Muscle layer of duodenum (tissue), 2 donors: ENCODE measurements at regions not wholly inside any gene's neighbourhood (a gene's known extent, or its start where the extent isn't known, plus 50 kb on each side); places are given as distances from the start of the nearest gene placed in this dataset.
"Not testable (repeated sequence)": the region's sequence is repeated elsewhere in the genome, so short reads cannot be mapped to it uniquely, and the experiment has no call there.

Experiments used
- H3K27ac ChIP-seq: one replicate; pipeline ENCODE4 v1.7.0; 2013; ENCODE audit warnings: mild to moderate bottlenecking, low read length
- H3K27me3 ChIP-seq: one replicate; pipeline ENCODE4 v1.7.0; 2013; ENCODE audit warnings: low read depth, mild to moderate bottlenecking, control low read depth, low read length
- H3K36me3 ChIP-seq, 2 donors: one replicate each; pipeline ENCODE4 v1.7.0; 2013; ENCODE audit warnings: low read length in 2 of 2, control low read depth in 1 of 2, mild to moderate bottlenecking in 1 of 2; ENCODE audit not compliant: insufficient read depth in 2 of 2, control insufficient read depth in 1 of 2
- H3K4me1 ChIP-seq, 2 donors: one replicate each; pipeline ENCODE4 v1.7.0; 2013; ENCODE audit warnings: low read length in 2 of 2, mild to moderate bottlenecking in 2 of 2, control low read depth in 1 of 2, moderate library complexity in 1 of 2; ENCODE audit not compliant: insufficient read depth in 2 of 2, control insufficient read depth in 1 of 2
- H3K4me3 ChIP-seq, 2 donors: one replicate each; pipeline ENCODE4 v1.7.0; 2013; ENCODE audit warnings: low read length in 2 of 2, low read depth in 1 of 2, mild to moderate bottlenecking in 1 of 2
- H3K9me3 ChIP-seq, 2 donors: one replicate each; pipeline ENCODE4 v1.7.0; 2013; ENCODE audit warnings: low read length in 2 of 2, control low read depth in 1 of 2, mild to moderate bottlenecking in 1 of 2; ENCODE audit not compliant: control insufficient read depth in 1 of 2
- donor health status: healthy.

GRCh38 chr16:61005952-61006351 lies 1030.3 kb downstream of the CDH8 start:
- Histone ChIP-seq H3K27ac (no peak overlapping the region), H3K4me3 (no peak overlapping the region), H3K4me1 (no peaks in the 10 kb centered on the region), H3K27me3 (no peaks in the 10 kb centered on the region), H3K9me3 (no peaks in the 10 kb centered on the region), H3K36me3 (no peaks in the 10 kb centered on the region)

GRCh38 chr16:61002479-61003204 lies 1033.6 kb downstream of the CDH8 start:
- Histone ChIP-seq H3K4me1 (no peaks in the 10 kb centered on the region), H3K9me3 (no peaks in the 10 kb centered on the region), H3K36me3 (no peaks in the 10 kb centered on the region), H3K4me3 (no peak overlapping the region), H3K27ac (no peak overlapping the region), H3K27me3 (no peaks in the 10 kb centered on the region)

- no peaks in the 10 kb centered on the region for H3K27me3 ChIP-seq
- no peak overlapping the region for H3K27ac ChIP-seq
- no peak overlapping the region for H3K4me3 ChIP-seq
- no peaks in the 10 kb centered on the region for H3K36me3 ChIP-seq
- H3K4me1 ChIP-seq: no peaks in the 10 kb centered on the region
- H3K9me3 ChIP-seq: peaks cover 0 to 2% of the 10 kb centered on the region in 2 donors
Observed at GRCh38 chr16:60991886-60992285, 1044.4 kb downstream of the CDH8 start.

GRCh38 chr16:60989592-60989991 lies 1046.6 kb downstream of the CDH8 start:
- Histone ChIP-seq H3K4me3 (no peak overlapping the region), H3K36me3 (no peaks in the 10 kb centered on the region), H3K9me3 (peaks cover 0 to 2% of the 10 kb centered on the region in 2 donors)

GRCh38 chr16:60979119-60979518 lies 1057.1 kb downstream of the CDH8 start:
- no peaks in the 10 kb centered on the region for H3K27me3 ChIP-seq
- H3K9me3 ChIP-seq: no peaks in the 10 kb centered on the region

More at GRCh38 chr16:60989592-60989991, 1046.6 kb downstream of the CDH8 start:
- H3K4me1 ChIP-seq: no peaks in the 10 kb centered on the region
- no peaks in the 10 kb centered on the region for H3K27me3 ChIP-seq
- H3K27ac ChIP-seq: no peak overlapping the region

GRCh38 chr16:60949800-60950199 lies 1086.4 kb downstream of the CDH8 start:
- Histone ChIP-seq H3K27ac (no peak overlapping the region), H3K36me3 (no peaks in the 10 kb centered on the region), H3K9me3 (no peaks in the 10 kb centered on the region)

More at GRCh38 chr16:60979119-60979518, 1057.1 kb downstream of the CDH8 start:
- H3K36me3 ChIP-seq: no peaks in the 10 kb centered on the region
- no peak overlapping the region for H3K27ac ChIP-seq
- H3K4me3 ChIP-seq: no peak overlapping the region
- no peaks in the 10 kb centered on the region for H3K4me1 ChIP-seq

GRCh38 chr16:60945225-60945624 lies 1091.0 kb downstream of the CDH8 start:
- Histone ChIP-seq H3K4me1 (no peaks in the 10 kb centered on the region), H3K36me3 (no peaks in the 10 kb centered on the region), H3K9me3 (no peaks in the 10 kb centered on the region), H3K4me3 (no peak overlapping the region), H3K27me3 (no peaks in the 10 kb centered on the region), H3K27ac (no peak overlapping the region)

More at GRCh38 chr16:60949800-60950199, 1086.4 kb downstream of the CDH8 start:
- H3K27me3 ChIP-seq: no peaks in the 10 kb centered on the region
- no peaks in the 10 kb centered on the region for H3K4me1 ChIP-seq
- no peak overlapping the region for H3K4me3 ChIP-seq

- not testable (repeated sequence) for H3K27ac ChIP-seq, H3K9me3 ChIP-seq, H3K4me1 ChIP-seq, H3K4me3 ChIP-seq, H3K27me3 ChIP-seq, H3K36me3 ChIP-seq
Observed at GRCh38 chr16:60936189-60936588, 1100.0 kb downstream of the CDH8 start.

GRCh38 chr16:60932600-60932999 lies 1103.6 kb downstream of the CDH8 start:
- H3K36me3 ChIP-seq: no peaks in the 10 kb centered on the region
- no peaks in the 10 kb centered on the region for H3K27me3 ChIP-seq
- H3K4me3 ChIP-seq: no peak overlapping the region
- H3K4me1 ChIP-seq: no peaks in the 10 kb centered on the region
- H3K27ac ChIP-seq: no peak overlapping the region
- no peaks in the 10 kb centered on the region for H3K9me3 ChIP-seq

- no peaks in the 10 kb centered on the region for H3K4me1 ChIP-seq
- H3K9me3 ChIP-seq: no peaks in the 10 kb centered on the region
- no peak overlapping the region for H3K27ac ChIP-seq
- H3K4me3 ChIP-seq: no peak overlapping the region
- no peaks in the 10 kb centered on the region for H3K27me3 ChIP-seq
- H3K36me3 ChIP-seq: no peaks in the 10 kb centered on the region
Observed at GRCh38 chr16:60930291-60930690, 1105.9 kb downstream of the CDH8 start.

- H3K9me3 ChIP-seq: no peaks in the 10 kb centered on the region
- H3K36me3 ChIP-seq: no peaks in the 10 kb centered on the region
- no peak overlapping the region for H3K27ac ChIP-seq
Observed at GRCh38 chr16:60922920-60923319, 1113.3 kb downstream of the CDH8 start.

GRCh38 chr16:60914334-60914733 lies 1121.9 kb downstream of the CDH8 start:
- Histone ChIP-seq H3K27ac (no peak overlapping the region), H3K4me1 (no peaks in the 10 kb centered on the region), H3K36me3 (no peaks in the 10 kb centered on the region), H3K9me3 (no peaks in the 10 kb centered on the region), H3K4me3 (no peak overlapping the region), H3K27me3 (no peaks in the 10 kb centered on the region)

More at GRCh38 chr16:60922920-60923319, 1113.3 kb downstream of the CDH8 start:
- H3K27me3 ChIP-seq: no peaks in the 10 kb centered on the region
- no peaks in the 10 kb centered on the region for H3K4me1 ChIP-seq
- H3K4me3 ChIP-seq: no peak overlapping the region
